ENCODE measurements at regions not wholly inside any gene's neighbourhood (a gene's known extent, or its start where the extent isn't known, plus 50 kb on each side); places are given as distances from the start of the nearest gene placed in this dataset.

GRCh38 chr6:145569140-145569539 is 166.2 kb downstream of the EPM2A start:
- TF ChIP-seq CTCF (IDR thresholded peaks at IDR 0.05) (no peak), POLR2A (IDR thresholded peaks at IDR 0.05) (no peak), EP300 (IDR thresholded peaks at IDR 0.05) (no peak)
